ENCODE measurements at regions not wholly inside any gene's neighbourhood (a gene's known extent, or its start where the extent isn't known, plus 50 kb on each side); places are given as distances from the start of the nearest gene placed in this dataset.

GRCh38 chr5:165877475-165877874, 2372.1 kb downstream of the MAT2B start:
- no peak for TF ChIP-seq CTCF (IDR thresholded peaks at IDR 0.05; ENCODE audit: low read depth, low read length, missing control alignments)

GRCh38 chr5:165881259-165881658, 2375.8 kb downstream of the MAT2B start:
- no peak for DNase-seq (ENCODE audit: low read depth)
- TF ChIP-seq CTCF (IDR thresholded peaks at IDR 0.05; ENCODE audit: low read depth, low read length, missing control alignments) = no peak
- H3K4me3 ChIP-seq (ENCODE audit: low read depth, low read length) = no peak overlapping the region

More at GRCh38 chr5:165877475-165877874, 2372.1 kb downstream of the MAT2B start:
- DNase-seq (ENCODE audit: low read depth) = no peak
- H3K4me3 ChIP-seq (ENCODE audit: low read depth, low read length) = no peak overlapping the region

- no peak overlapping the region for H3K4me3 ChIP-seq (ENCODE audit: low read depth, low read length)
- DNase-seq (ENCODE audit: low read depth) = no peak
- no peak for TF ChIP-seq CTCF (IDR thresholded peaks at IDR 0.05; ENCODE audit: low read depth, low read length, missing control alignments)
Measured at GRCh38 chr5:165882099-165882498, 2376.7 kb downstream of the MAT2B start.

- TF ChIP-seq CTCF (IDR thresholded peaks at IDR 0.05; ENCODE audit: low read depth, low read length, missing control alignments) = no peak
- DNase-seq (ENCODE audit: low read depth) = no peak
- H3K4me3 ChIP-seq (ENCODE audit: low read depth, low read length) = no peak overlapping the region
Measured at GRCh38 chr5:165885623-165886350, 2380.4 kb downstream of the MAT2B start.

GRCh38 chr5:165887147-165887546, 2381.7 kb downstream of the MAT2B start:
- no peak overlapping the region for H3K4me3 ChIP-seq (ENCODE audit: low read depth, low read length)
- no peak for TF ChIP-seq CTCF (IDR thresholded peaks at IDR 0.05; ENCODE audit: low read depth, low read length, missing control alignments)
- no peak for DNase-seq (ENCODE audit: low read depth)

GRCh38 chr5:165892383-165892782, 2387.0 kb downstream of the MAT2B start:
- no peak for TF ChIP-seq CTCF (IDR thresholded peaks at IDR 0.05; ENCODE audit: low read depth, low read length, missing control alignments)
- DNase-seq (ENCODE audit: low read depth) = no peak
- no peak overlapping the region for H3K4me3 ChIP-seq (ENCODE audit: low read depth, low read length)

GRCh38 chr5:165894916-165895315, 2389.5 kb downstream of the MAT2B start:
- H3K4me3 ChIP-seq (ENCODE audit: low read depth, low read length) = no peak overlapping the region
- no peak for TF ChIP-seq CTCF (IDR thresholded peaks at IDR 0.05; ENCODE audit: low read depth, low read length, missing control alignments)
- DNase-seq (ENCODE audit: low read depth) = no peak

Measured in GM12864 (cell line).